Retinal pigment epithelial cell (primary cell): ENCODE measurements at regions not wholly inside any gene's neighbourhood (a gene's known extent, or its start where the extent isn't known, plus 50 kb on each side); places are given as distances from the start of the nearest gene placed in this dataset.

Experiments
- DNase-seq: peaks from one replicate; pipeline ENCODE4 v3.0.0-alpha.2; 2010; ENCODE audit warnings: low read depth
- H3K4me3 ChIP-seq: 2 replicates; pipeline ENCODE4 v1.5.1; 2011; ENCODE audit warnings: mild to moderate bottlenecking, low read length, control low read depth, moderate library complexity
- CTCF ChIP-seq: conservative IDR thresholded peaks from 2 replicates; pipeline ENCODE4 v1.5.1; 2011; ENCODE audit warnings: low read depth, low read length, control low read depth, inconsistent platforms

GRCh38 chr18:78128004-78128403 lies 851.6 kb upstream of the SALL3 start:
- TF ChIP-seq CTCF = no peak
- H3K4me3 ChIP-seq = no peak overlapping the region
- DNase-seq = no peak

GRCh38 chr18:78129260-78129659 lies 850.4 kb upstream of the SALL3 start:
- no peak for DNase-seq
- no peak for TF ChIP-seq CTCF
- no peak overlapping the region for H3K4me3 ChIP-seq

GRCh38 chr18:78130232-78131195 lies 849.1 kb upstream of the SALL3 start:
- TF ChIP-seq CTCF = no peak
- DNase-seq = no peak
- no peak overlapping the region for H3K4me3 ChIP-seq

- TF ChIP-seq CTCF = no peak
- H3K4me3 ChIP-seq = no peak overlapping the region
- DNase-seq = no peak
Measured at GRCh38 chr18:78133729-78134128, 845.9 kb upstream of the SALL3 start.

GRCh38 chr18:78136986-78137385 lies 842.6 kb upstream of the SALL3 start:
- no peak for TF ChIP-seq CTCF
- DNase-seq = no peak
- no peak overlapping the region for H3K4me3 ChIP-seq

- TF ChIP-seq CTCF = no peak
- H3K4me3 ChIP-seq = no peak overlapping the region
- DNase-seq = no peak
Measured at GRCh38 chr18:78138983-78139496, 840.6 kb upstream of the SALL3 start.

- no peak for TF ChIP-seq CTCF
- no peak for DNase-seq
Measured at GRCh38 chr18:78140294-78140693, 839.3 kb upstream of the SALL3 start.

More at GRCh38 chr18:78140294-78140693, 839.3 kb upstream of the SALL3 start:
- H3K4me3 ChIP-seq = no peak overlapping the region
